ENCODE measurements at regions not wholly inside any gene's neighbourhood (a gene's known extent, or its start where the extent isn't known, plus 50 kb on each side); places are given as distances from the start of the nearest gene placed in this dataset.

GRCh38 chr9:87286506-87286905 is 211.2 kb upstream of the DAPK1 start:
- Histone ChIP-seq H3K4me3 (ENCODE audit: low read depth, low read length) (no peak overlapping the region), H3K27me3 (ENCODE audit: control insufficient read depth, insufficient read depth, low read length) (no peaks in the 10 kb centered on the region), H3K36me3 (ENCODE audit: control insufficient read depth, insufficient read depth, low read length) (no peaks in the 10 kb centered on the region)
- FAIRE-seq, result no peak
- no peak for TF ChIP-seq CTCF (IDR thresholded peaks at IDR 0.05; ENCODE audit: insufficient read depth, low read length, severe bottlenecking)
- DNase-seq (ENCODE audit: low read depth), result no peak

GRCh38 chr9:87290241-87291052 is 207.2 kb upstream of the DAPK1 start:
- no peak for TF ChIP-seq CTCF (IDR thresholded peaks at IDR 0.05; ENCODE audit: insufficient read depth, low read length, severe bottlenecking)
- FAIRE-seq (no peak), DNase-seq (ENCODE audit: low read depth) (no peak)
- H3K27me3 ChIP-seq (ENCODE audit: control insufficient read depth, insufficient read depth, low read length), result no peaks in the 10 kb centered on the region
- H3K4me3 ChIP-seq (ENCODE audit: low read depth, low read length), result no peak overlapping the region
- H3K36me3 ChIP-seq (ENCODE audit: control insufficient read depth, insufficient read depth, low read length), result no peaks in the 10 kb centered on the region

DNA sequence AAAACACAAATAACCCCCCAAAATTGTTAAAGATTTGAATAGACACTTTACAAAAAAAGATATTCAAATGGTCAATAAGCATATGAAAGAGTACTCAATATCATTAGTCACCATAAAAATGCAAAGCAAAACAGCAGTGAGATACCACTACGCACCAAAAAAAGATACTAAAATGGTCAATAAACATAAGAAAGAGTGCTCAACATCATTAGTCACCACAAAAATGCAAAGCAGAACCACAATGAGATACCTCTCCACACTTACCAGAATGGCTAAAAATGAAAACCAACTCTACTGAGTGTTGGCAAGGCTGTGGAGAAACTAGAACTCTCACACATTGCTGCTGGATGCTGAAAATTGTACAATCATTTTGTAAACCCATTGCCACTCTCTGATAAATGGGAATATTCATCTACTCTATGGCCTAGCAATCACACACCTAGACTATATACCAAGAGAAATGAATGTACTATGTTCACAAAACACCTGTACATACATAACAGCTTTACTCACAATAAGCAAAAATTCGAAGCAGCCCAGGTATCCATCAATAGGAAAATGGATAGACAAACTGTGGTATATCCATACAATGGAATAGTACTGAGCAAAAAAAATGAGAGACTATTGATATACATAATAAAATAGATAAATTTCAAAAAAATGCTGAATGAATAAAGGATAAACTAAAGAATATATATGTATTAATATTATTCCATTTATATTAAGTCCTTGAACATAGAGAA is 205.0 kb upstream of the DAPK1 start:
- no peak for DNase-seq (ENCODE audit: low read depth)
- Histone ChIP-seq H3K4me3 (ENCODE audit: low read depth, low read length) (no peak overlapping the region), H3K36me3 (ENCODE audit: control insufficient read depth, insufficient read depth, low read length) (no peaks in the 10 kb centered on the region), H3K27me3 (ENCODE audit: control insufficient read depth, insufficient read depth, low read length) (no peaks in the 10 kb centered on the region)
- no peak for FAIRE-seq
- TF ChIP-seq CTCF (IDR thresholded peaks at IDR 0.05; ENCODE audit: insufficient read depth, low read length, severe bottlenecking), result no peak

- Histone ChIP-seq H3K27me3 (ENCODE audit: control insufficient read depth, insufficient read depth, low read length) (no peaks in the 10 kb centered on the region), H3K4me3 (ENCODE audit: low read depth, low read length) (no peak overlapping the region), H3K36me3 (ENCODE audit: control insufficient read depth, insufficient read depth, low read length) (no peaks in the 10 kb centered on the region)
- no peak for FAIRE-seq
- no peak for TF ChIP-seq CTCF (IDR thresholded peaks at IDR 0.05; ENCODE audit: insufficient read depth, low read length, severe bottlenecking)
- no peak for DNase-seq (ENCODE audit: low read depth)
Measured at GRCh38 chr9:87294126-87294525, 203.5 kb upstream of the DAPK1 start.

- Histone ChIP-seq H3K27me3 (ENCODE audit: control insufficient read depth, insufficient read depth, low read length) (no peaks in the 10 kb centered on the region), H3K36me3 (ENCODE audit: control insufficient read depth, insufficient read depth, low read length) (no peaks in the 10 kb centered on the region), H3K4me3 (ENCODE audit: low read depth, low read length) (no peak overlapping the region)
- FAIRE-seq (no peak), DNase-seq (ENCODE audit: low read depth) (no peak)
- TF ChIP-seq CTCF (IDR thresholded peaks at IDR 0.05; ENCODE audit: insufficient read depth, low read length, severe bottlenecking), result no peak
Measured at GRCh38 chr9:87300915-87301314, 196.8 kb upstream of the DAPK1 start.
